HG02623 (cell line): ENCODE measurements at regions not wholly inside any gene's neighbourhood (a gene's known extent, or its start where the extent isn't known, plus 50 kb on each side); places are given as distances from the start of the nearest gene placed in this dataset.
"Not testable (repeated sequence)": the region's sequence is repeated elsewhere in the genome, so short reads cannot be mapped to it uniquely, and the experiment has no call there.

Experiments used
- ATAC-seq: cut with Tn5 transposase; IDR thresholded peaks from one replicate; pipeline ENCODE4 v1.9.1; 2021; ENCODE audit warnings: moderate library complexity; ENCODE audit not compliant: unreplicated experiment

GRCh38 chr10:3281941-3282673, 109.5 kb upstream of the PITRM1 start:
- no peak for ATAC-seq

- no peak for ATAC-seq
Measured at GRCh38 chr10:3278771-3279170, 106.2 kb upstream of the PITRM1 start.

- ATAC-seq, result no peak
Measured at GRCh38 chr10:3277566-3277965, 105.0 kb upstream of the PITRM1 start.

- no peak for ATAC-seq
Measured at GRCh38 chr10:3274414-3274813, 101.8 kb upstream of the PITRM1 start.

- no peak for ATAC-seq
Measured at GRCh38 chr10:3273966-3274365, 101.4 kb upstream of the PITRM1 start.

- no peak for ATAC-seq
Measured at GRCh38 chr10:3272300-3272699, 99.7 kb upstream of the PITRM1 start.

GRCh38 chr10:3271354-3272115, 99.0 kb upstream of the PITRM1 start:
- no peak for ATAC-seq

- no peak for ATAC-seq
Measured at GRCh38 chr10:3270577-3271316, 98.2 kb upstream of the PITRM1 start.

GRCh38 chr10:3268025-3268424, 95.4 kb upstream of the PITRM1 start:
- ATAC-seq, result no peak

GRCh38 chr10:3265088-3265487, 92.5 kb upstream of the PITRM1 start:
- ATAC-seq, result no peak

- ATAC-seq, result no peak
Measured at GRCh38 chr10:3264161-3264761, 91.7 kb upstream of the PITRM1 start.

- no peak for ATAC-seq
Measured at GRCh38 chr10:3263747-3264146, 91.2 kb upstream of the PITRM1 start.

GRCh38 chr10:3263082-3263481, 90.5 kb upstream of the PITRM1 start:
- ATAC-seq, result no peak

- no peak for ATAC-seq
Measured at GRCh38 chr10:3261921-3262320, 89.3 kb upstream of the PITRM1 start.

- no peak for ATAC-seq
Measured at GRCh38 chr10:3260066-3260834, 87.7 kb upstream of the PITRM1 start.

GRCh38 chr10:3259499-3259898, 86.9 kb upstream of the PITRM1 start:
- ATAC-seq, result no peak

GRCh38 chr10:3258394-3258793, 85.8 kb upstream of the PITRM1 start:
- ATAC-seq, result no peak

- no peak for ATAC-seq
Measured at GRCh38 chr10:3255616-3256015, 83.0 kb upstream of the PITRM1 start.

- no peak for ATAC-seq
Measured at GRCh38 chr10:3255075-3255474, 82.5 kb upstream of the PITRM1 start.

- not testable (repeated sequence) for ATAC-seq
Measured at GRCh38 chr10:3253974-3254373, 81.4 kb upstream of the PITRM1 start.

- no peak for ATAC-seq
Measured at GRCh38 chr10:3251172-3251571, 78.6 kb upstream of the PITRM1 start.
